Liver (tissue), 8 donors: ENCODE measurements at regions not wholly inside any gene's neighbourhood (a gene's known extent, or its start where the extent isn't known, plus 50 kb on each side); places are given as distances from the start of the nearest gene placed in this dataset.
"Not testable (repeated sequence)": the region's sequence is repeated elsewhere in the genome, so short reads cannot be mapped to it uniquely, and the experiment has no call there.

Source experiments
- DNase-seq: peaks from one replicate; pipeline ENCODE4 v3.0.0-alpha.2; 2017; ENCODE audit warnings: low spot score
- H3K27ac ChIP-seq, 2 donors: one replicate each; pipeline ENCODE4 v1.7.0; 2013; ENCODE audit warnings: inconsistent platforms in 2 of 2, low read length in 2 of 2, control low read depth in 1 of 2, low read depth in 1 of 2, mild to moderate bottlenecking in 1 of 2
- H3K27me3 ChIP-seq, 4 donors: one replicate each; pipeline versions ENCODE4 v1.6.1 to v1.7.0; 2013; ENCODE audit warnings: low read length in 3 of 4, inconsistent platforms in 1 of 4, mild to moderate bottlenecking in 1 of 4, moderate library complexity in 1 of 4; ENCODE audit not compliant: control insufficient read depth in 4 of 4, insufficient read depth in 4 of 4
- H3K36me3 ChIP-seq, 4 donors: one replicate each; pipeline versions ENCODE4 v1.6.1 to v1.7.0; 2013; ENCODE audit warnings: low read length in 3 of 4, mild to moderate bottlenecking in 3 of 4, low read depth in 1 of 4, moderate library complexity in 1 of 4; ENCODE audit not compliant: control insufficient read depth in 4 of 4, insufficient read depth in 3 of 4
- H3K4me1 ChIP-seq, 4 donors: one replicate each; pipeline versions ENCODE4 v1.6.1 to v1.7.0; 2013; ENCODE audit warnings: low read length in 3 of 4, mild to moderate bottlenecking in 3 of 4, moderate library complexity in 1 of 4; ENCODE audit not compliant: control insufficient read depth in 4 of 4, insufficient read depth in 4 of 4
- H3K4me3 ChIP-seq, 3 donors: one replicate each; pipeline versions ENCODE4 v1.6.1 to v1.7.0; 2013; ENCODE audit warnings: low read length in 3 of 3, control low read depth in 1 of 3, low read depth in 1 of 3, mild to moderate bottlenecking in 1 of 3
- H3K9ac ChIP-seq, 2 donors: one replicate each; pipeline ENCODE4 v1.7.0; 2013; ENCODE audit warnings: low read length in 2 of 2, mild to moderate bottlenecking in 2 of 2, moderate library complexity in 2 of 2, control low read depth in 1 of 2, low read depth in 1 of 2
- H3K9me3 ChIP-seq, 4 donors: one replicate each; pipeline versions ENCODE4 v1.6.1 to v1.7.0; 2013; ENCODE audit warnings: low read length in 3 of 4; ENCODE audit not compliant: control insufficient read depth in 4 of 4
- CTCF ChIP-seq: fragments of 150-350 bp; IDR thresholded peaks from 2 replicates; pipeline ENCODE4 v1.5.1; 2017; ENCODE audit warnings: improper control_type of control experiment, low read depth, low read length; ENCODE audit not compliant: missing input control
- EGR1 ChIP-seq, 2 donors: IDR thresholded peaks; 2 replicates each; pipeline ENCODE4 v1.6.1; 2016 to 2018; ENCODE audit warnings: antibody characterized with exemption in 2 of 2, low read depth in 2 of 2
- FOXA1 ChIP-seq: IDR thresholded peaks from 2 replicates; pipeline ENCODE4 v1.6.1; 2016; ENCODE audit warnings: antibody characterized with exemption
- FOXA2 ChIP-seq: IDR thresholded peaks from 2 replicates; pipeline ENCODE4 v1.6.1; 2016; ENCODE audit warnings: antibody characterized with exemption
- GABPA ChIP-seq, 2 donors: IDR thresholded peaks in 1 of 2; conservative IDR thresholded peaks in 1 of 2; 2 replicates each; pipeline ENCODE4 v1.6.1; 2016; ENCODE audit warnings: antibody characterized with exemption in 2 of 2, mild to moderate bottlenecking in 1 of 2, moderate library complexity in 1 of 2
- HNF4A ChIP-seq, 2 donors: conservative IDR thresholded peaks; 2 replicates each; pipeline ENCODE4 v1.6.1; 2016; ENCODE audit warnings: antibody characterized with exemption in 2 of 2, mild to moderate bottlenecking in 2 of 2
- HNF4G ChIP-seq: IDR thresholded peaks from 2 replicates; pipeline ENCODE4 v1.6.1; 2016; ENCODE audit warnings: antibody characterized with exemption
- JUND ChIP-seq, 2 donors: IDR thresholded peaks; 2 replicates each; pipeline ENCODE4 v1.6.1; 2016; ENCODE audit warnings: antibody characterized with exemption in 2 of 2
- MAX ChIP-seq: IDR thresholded peaks from 2 replicates; pipeline ENCODE4 v1.6.1; 2016; ENCODE audit warnings: antibody characterized with exemption
- NR2F2 ChIP-seq: IDR thresholded peaks from 2 replicates; pipeline ENCODE4 v1.6.1; 2016; ENCODE audit warnings: antibody characterized with exemption
- RAD21 ChIP-seq, 2 donors: IDR thresholded peaks; 2 replicates each; pipeline ENCODE4 v1.6.1; 2016; ENCODE audit warnings: antibody characterized with exemption in 2 of 2, mild to moderate bottlenecking in 2 of 2
- RXRA ChIP-seq, 2 donors: IDR thresholded peaks; 2 replicates each; pipeline ENCODE4 v1.6.1; 2017 to 2018; ENCODE audit warnings: antibody characterized with exemption in 2 of 2, mild to moderate bottlenecking in 1 of 2
- SP1 ChIP-seq: IDR thresholded peaks from 2 replicates; pipeline ENCODE4 v1.6.1; 2018; ENCODE audit warnings: antibody characterized with exemption, mild to moderate bottlenecking
- TAF1 ChIP-seq: conservative IDR thresholded peaks from 2 replicates; pipeline ENCODE4 v1.6.1; 2016; ENCODE audit warnings: antibody characterized with exemption, mild to moderate bottlenecking
- YY1 ChIP-seq: IDR thresholded peaks from 2 replicates; pipeline ENCODE4 v1.6.1; 2016; ENCODE audit warnings: antibody characterized with exemption, mild to moderate bottlenecking
- WGBS: extraction: QIAGEN DNeasy Blood & Tissue Kit; methylation state at CpG from one replicate; pipeline ENCODE4 v1.1.7; 2013; 5-methylcytosine and 5-hydroxymethylcytosine counted together
- TF ChIP-seq, protein P1 (sequence below): IDR thresholded peaks from 2 replicates; pipeline ENCODE4 v1.6.1; 2016; ENCODE audit warnings: antibody characterized with exemption
- TF ChIP-seq, protein P2 (sequence below): IDR thresholded peaks from 2 replicates; pipeline ENCODE4 v1.6.1; 2016; ENCODE audit warnings: antibody characterized with exemption
- TF ChIP-seq, protein P3 (sequence below): IDR thresholded peaks from 2 replicates; pipeline ENCODE4 v1.6.1; 2016; ENCODE audit warnings: antibody characterized with exemption, mild to moderate bottlenecking
- donor health status: healthy.
- donor health status: healthy.
- donor health status: healthy.
- donor health status: healthy.
- donor health status: healthy.

DNA sequence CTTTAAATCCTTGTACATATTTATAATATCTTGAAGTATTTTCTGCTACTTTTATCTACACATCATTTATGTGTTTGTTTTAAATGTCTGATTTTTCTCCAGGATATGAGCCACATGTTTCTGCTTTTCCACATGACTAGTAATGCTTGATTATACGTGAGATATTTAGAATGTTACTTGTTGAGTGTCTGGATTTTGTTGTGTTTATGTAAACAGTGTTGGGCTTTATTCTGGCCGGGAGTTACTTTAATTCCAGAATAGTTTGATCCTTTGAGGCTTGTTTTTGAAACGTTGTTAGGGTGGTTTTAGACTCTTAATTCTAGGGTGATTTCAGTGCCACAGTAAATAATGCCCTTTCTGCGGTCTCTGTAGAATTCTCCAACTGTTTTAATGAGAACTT lies 252.9 kb downstream of the BLID start:
- 77% methylated on average over 4 of the region's 4 CpGs for WGBS
- TF ChIP-seq SP1 (no peak), JUND (IDR thresholded peaks at IDR 0.05) (no peak)
- TF ChIP-seq, protein P1, sequence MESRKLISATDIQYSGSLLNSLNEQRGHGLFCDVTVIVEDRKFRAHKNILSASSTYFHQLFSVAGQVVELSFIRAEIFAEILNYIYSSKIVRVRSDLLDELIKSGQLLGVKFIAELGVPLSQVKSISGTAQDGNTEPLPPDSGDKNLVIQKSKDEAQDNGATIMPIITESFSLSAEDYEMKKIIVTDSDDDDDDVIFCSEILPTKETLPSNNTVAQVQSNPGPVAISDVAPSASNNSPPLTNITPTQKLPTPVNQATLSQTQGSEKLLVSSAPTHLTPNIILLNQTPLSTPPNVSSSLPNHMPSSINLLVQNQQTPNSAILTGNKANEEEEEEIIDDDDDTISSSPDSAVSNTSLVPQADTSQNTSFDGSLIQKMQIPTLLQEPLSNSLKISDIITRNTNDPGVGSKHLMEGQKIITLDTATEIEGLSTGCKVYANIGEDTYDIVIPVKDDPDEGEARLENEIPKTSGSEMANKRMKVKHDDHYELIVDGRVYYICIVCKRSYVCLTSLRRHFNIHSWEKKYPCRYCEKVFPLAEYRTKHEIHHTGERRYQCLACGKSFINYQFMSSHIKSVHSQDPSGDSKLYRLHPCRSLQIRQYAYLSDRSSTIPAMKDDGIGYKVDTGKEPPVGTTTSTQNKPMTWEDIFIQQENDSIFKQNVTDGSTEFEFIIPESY: no peak

GRCh38 chr11:121855138-121855537 lies 260.9 kb downstream of the BLID start:
- H3K9me3 ChIP-seq, H3K4me3 ChIP-seq, H3K27me3 ChIP-seq, H3K4me1 ChIP-seq, H3K27ac ChIP-seq, H3K36me3 ChIP-seq, H3K9ac ChIP-seq, DNase-seq: not testable (repeated sequence)
- WGBS: 80% methylated on average over 11 of the region's 11 CpGs

More for the DNA sequence above, 252.9 kb downstream of the BLID start:
- no peak overlapping the region for H3K4me3 ChIP-seq
- no peaks in the 10 kb centered on the region for H3K27me3 ChIP-seq
- no peak overlapping the region for H3K27ac ChIP-seq
- H3K36me3 ChIP-seq: no peaks in the 10 kb centered on the region
- H3K4me1 ChIP-seq: no peaks in the 10 kb centered on the region
- H3K9ac ChIP-seq: no peak overlapping the region
- DNase-seq: no peak
- H3K9me3 ChIP-seq: no peaks in the 10 kb centered on the region

DNA sequence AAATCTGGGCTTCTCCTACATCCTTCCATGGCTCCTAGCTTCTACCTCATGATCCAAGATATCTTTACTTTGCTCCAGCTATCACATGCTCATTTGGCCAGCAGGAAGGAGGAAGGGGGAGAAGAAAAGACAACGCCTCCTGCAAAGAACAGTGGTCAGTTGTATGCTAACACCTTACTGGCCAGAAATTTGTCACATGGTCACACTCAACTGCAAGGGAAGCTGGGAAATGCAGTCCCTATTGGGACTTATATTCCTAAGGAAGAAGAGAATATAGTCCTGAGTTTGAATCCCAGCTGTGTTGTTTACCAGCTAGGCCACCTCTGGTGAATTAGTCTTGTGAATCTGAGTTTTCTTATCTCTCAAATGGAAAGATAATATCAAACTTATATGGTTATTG lies 272.0 kb downstream of the BLID start:
- H3K9ac ChIP-seq: no peak overlapping the region
- H3K36me3 ChIP-seq: no peaks in the 10 kb centered on the region
- DNase-seq: no peak
- H3K4me3 ChIP-seq: no peak overlapping the region
- H3K4me1 ChIP-seq: no peaks in the 10 kb centered on the region
- H3K27me3 ChIP-seq: no peaks in the 10 kb centered on the region
- no peak overlapping the region for H3K27ac ChIP-seq
- TF ChIP-seq RXRA (IDR thresholded peaks at IDR 0.05) (no peak), HNF4G (no peak), FOXA2 (no peak), HNF4A (conservative IDR thresholded peaks at IDR 0.05) (no peak), GABPA (IDR thresholded peaks at IDR 0.05 in 1 of 2, conservative IDR thresholded peaks at IDR 0.05 in 1 of 2) (no peak), TAF1 (no peak)
- WGBS: 69% methylated on average over 1 of the region's 1 CpG
- H3K9me3 ChIP-seq: no peaks in the 10 kb centered on the region

DNA sequence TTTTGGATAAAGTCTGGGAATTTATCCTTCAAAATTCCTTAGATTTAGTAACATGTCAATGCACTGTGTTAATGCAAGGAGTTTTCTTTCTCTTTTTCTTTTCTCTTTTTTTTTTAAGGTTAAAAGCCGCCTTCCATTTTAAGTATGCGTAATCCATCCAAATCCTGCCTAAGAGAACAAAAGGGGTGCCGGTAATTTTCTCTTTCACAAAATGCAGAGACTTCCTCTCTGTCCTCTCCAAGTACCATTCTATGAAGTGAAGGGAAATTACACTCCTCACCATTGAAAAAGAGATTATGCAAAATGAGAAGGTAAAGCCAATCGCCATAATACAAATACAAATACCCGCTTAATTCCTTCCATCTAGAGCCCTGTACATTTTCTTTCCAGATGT lies 273.8 kb downstream of the BLID start:
- Histone ChIP-seq H3K36me3 (no peaks in the 10 kb centered on the region), H3K9me3 (no peaks in the 10 kb centered on the region), H3K27ac (no peak overlapping the region), H3K4me3 (no peak overlapping the region), H3K9ac (no peak overlapping the region), H3K4me1 (no peaks in the 10 kb centered on the region), H3K27me3 (no peaks in the 10 kb centered on the region)
- no peak for DNase-seq
- TF ChIP-seq MAX (no peak), FOXA2 (no peak), TAF1 (no peak), NR2F2 (no peak), CTCF (no peak), EGR1 (IDR thresholded peaks at IDR 0.05; ENCODE audit: low read depth in 2 of 2) (no peak), GABPA (IDR thresholded peaks at IDR 0.05 in 1 of 2, conservative IDR thresholded peaks at IDR 0.05 in 1 of 2) (no peak), FOXA1 (no peak), JUND (IDR thresholded peaks at IDR 0.05) (no peak), YY1 (no peak), RAD21 (IDR thresholded peaks at IDR 0.05) (no peak), HNF4A (conservative IDR thresholded peaks at IDR 0.05) (no peak), HNF4G (no peak), SP1 (no peak)
- TF ChIP-seq, protein P2, sequence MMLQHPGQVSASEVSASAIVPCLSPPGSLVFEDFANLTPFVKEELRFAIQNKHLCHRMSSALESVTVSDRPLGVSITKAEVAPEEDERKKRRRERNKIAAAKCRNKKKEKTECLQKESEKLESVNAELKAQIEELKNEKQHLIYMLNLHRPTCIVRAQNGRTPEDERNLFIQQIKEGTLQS: no peak
- TF ChIP-seq, protein P3, sequence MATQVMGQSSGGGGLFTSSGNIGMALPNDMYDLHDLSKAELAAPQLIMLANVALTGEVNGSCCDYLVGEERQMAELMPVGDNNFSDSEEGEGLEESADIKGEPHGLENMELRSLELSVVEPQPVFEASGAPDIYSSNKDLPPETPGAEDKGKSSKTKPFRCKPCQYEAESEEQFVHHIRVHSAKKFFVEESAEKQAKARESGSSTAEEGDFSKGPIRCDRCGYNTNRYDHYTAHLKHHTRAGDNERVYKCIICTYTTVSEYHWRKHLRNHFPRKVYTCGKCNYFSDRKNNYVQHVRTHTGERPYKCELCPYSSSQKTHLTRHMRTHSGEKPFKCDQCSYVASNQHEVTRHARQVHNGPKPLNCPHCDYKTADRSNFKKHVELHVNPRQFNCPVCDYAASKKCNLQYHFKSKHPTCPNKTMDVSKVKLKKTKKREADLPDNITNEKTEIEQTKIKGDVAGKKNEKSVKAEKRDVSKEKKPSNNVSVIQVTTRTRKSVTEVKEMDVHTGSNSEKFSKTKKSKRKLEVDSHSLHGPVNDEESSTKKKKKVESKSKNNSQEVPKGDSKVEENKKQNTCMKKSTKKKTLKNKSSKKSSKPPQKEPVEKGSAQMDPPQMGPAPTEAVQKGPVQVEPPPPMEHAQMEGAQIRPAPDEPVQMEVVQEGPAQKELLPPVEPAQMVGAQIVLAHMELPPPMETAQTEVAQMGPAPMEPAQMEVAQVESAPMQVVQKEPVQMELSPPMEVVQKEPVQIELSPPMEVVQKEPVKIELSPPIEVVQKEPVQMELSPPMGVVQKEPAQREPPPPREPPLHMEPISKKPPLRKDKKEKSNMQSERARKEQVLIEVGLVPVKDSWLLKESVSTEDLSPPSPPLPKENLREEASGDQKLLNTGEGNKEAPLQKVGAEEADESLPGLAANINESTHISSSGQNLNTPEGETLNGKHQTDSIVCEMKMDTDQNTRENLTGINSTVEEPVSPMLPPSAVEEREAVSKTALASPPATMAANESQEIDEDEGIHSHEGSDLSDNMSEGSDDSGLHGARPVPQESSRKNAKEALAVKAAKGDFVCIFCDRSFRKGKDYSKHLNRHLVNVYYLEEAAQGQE: no peak
- WGBS: 91% methylated on average over 5 of the region's 5 CpGs
